GM21528 (cell line): ENCODE measurements at regions not wholly inside any gene's neighbourhood (a gene's known extent, or its start where the extent isn't known, plus 50 kb on each side); places are given as distances from the start of the nearest gene placed in this dataset.
"Not testable (repeated sequence)": the region's sequence is repeated elsewhere in the genome, so short reads cannot be mapped to it uniquely, and the experiment has no call there.

Experiments used
- ATAC-seq: cut with Tn5 transposase; IDR thresholded peaks from one replicate; pipeline ENCODE4 v1.9.1; 2021; ENCODE audit warnings: mild to moderate bottlenecking, moderate library complexity; ENCODE audit not compliant: unreplicated experiment, low FRiP score

GRCh38 chr7:156517858-156518257 lies 122.7 kb upstream of the RNF32 start:
- ATAC-seq = not testable (repeated sequence)

DNA sequence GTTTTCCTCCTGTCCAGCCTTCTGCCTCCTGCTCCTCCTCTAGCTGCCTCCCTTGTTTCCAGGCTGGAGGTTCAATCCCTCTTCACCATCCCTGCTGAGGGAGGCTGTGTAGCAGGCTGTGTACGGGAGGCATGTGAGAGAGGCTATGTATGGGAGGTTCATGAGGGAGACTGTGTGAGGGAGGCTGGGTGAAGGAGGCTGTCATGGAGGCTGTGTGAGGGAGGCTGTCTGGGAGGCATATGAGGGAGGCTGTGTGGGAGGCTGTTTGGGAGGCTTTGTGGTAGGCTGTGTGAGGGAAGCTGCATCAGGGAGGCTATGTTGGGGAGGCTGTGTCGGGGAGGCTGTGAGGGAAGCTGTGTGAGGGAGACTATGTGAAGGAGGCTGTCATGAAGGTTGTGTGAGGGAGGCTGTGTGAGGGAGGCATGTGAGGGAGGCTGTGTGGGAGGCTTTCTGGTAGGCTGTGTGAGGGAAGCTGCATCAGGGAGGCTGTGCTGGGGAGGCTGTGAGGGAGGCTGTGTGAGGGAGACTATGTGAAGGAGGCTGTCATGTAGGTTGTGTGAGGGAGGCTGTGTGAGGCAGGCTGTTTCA lies 123.7 kb upstream of the RNF32 start:
- ATAC-seq = no peak

- no peak for ATAC-seq
Observed at GRCh38 chr7:156515911-156516790, 124.4 kb upstream of the RNF32 start.

DNA sequence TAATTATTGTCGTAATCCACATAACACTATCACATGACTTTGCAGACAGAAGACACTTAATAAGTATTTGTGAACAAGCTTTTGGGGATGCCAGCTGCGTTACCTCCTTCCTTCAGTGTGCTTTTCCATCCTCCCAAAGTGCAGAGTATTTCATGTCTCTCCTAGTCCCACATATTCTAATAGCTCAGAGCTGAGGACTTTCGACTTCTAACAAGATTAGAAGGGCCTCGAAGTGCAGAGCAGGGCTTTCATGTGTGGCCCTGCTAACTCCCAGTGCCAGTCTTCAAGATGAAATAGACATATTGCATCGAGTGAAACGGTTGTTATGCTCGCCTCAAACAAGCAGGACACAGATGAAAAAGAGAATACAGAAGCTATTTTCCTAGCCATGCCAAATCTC lies 125.7 kb upstream of the RNF32 start:
- no peak for ATAC-seq

- no peak for ATAC-seq
Observed at GRCh38 chr7:156511426-156511825, 129.1 kb upstream of the RNF32 start.

DNA sequence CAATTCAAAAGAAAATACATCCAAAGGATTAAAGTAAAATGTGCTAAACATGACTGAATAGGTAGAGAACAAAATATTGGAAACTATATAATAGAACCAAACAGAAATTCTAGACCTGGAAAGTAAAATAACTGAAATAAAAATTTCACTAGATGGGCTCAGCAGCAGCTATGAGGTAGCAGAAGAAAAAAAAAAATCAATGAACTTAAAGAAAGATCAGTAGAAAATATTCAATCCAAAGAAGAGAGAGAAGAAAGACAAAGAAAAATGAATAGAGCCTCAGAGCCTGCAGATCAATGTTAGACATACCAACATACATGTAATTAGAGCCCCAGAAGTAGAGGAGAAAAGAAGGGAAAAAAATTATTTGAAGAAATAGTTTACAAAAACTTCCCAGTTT lies 129.6 kb upstream of the RNF32 start:
- no peak for ATAC-seq

GRCh38 chr7:156509216-156509615 lies 131.4 kb upstream of the RNF32 start:
- no peak for ATAC-seq

- ATAC-seq = no peak
Observed at GRCh38 chr7:156505876-156506275, 134.7 kb upstream of the RNF32 start.

- no peak for ATAC-seq
Observed at GRCh38 chr7:156504687-156505545, 135.7 kb upstream of the RNF32 start.

DNA sequence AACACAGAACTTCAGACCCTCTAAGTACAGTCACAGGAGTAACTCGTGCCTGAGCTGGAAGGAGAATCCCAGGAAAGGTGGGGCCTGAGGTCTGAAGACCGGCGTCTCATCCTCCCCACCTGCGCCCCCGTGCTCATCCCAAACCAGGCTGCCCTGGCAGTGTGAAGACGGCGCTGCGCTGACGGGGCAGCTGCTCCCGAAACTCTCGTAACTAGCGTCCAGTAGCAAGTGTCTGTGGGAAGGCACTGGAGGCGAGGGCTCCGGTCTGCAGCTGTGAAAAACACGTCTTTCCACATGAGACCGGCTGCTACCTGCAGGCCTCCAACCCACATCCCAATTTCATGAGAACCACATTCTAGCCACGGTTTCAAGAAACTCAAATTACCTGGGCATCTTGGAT lies 136.6 kb upstream of the RNF32 start:
- ATAC-seq = no peak

DNA sequence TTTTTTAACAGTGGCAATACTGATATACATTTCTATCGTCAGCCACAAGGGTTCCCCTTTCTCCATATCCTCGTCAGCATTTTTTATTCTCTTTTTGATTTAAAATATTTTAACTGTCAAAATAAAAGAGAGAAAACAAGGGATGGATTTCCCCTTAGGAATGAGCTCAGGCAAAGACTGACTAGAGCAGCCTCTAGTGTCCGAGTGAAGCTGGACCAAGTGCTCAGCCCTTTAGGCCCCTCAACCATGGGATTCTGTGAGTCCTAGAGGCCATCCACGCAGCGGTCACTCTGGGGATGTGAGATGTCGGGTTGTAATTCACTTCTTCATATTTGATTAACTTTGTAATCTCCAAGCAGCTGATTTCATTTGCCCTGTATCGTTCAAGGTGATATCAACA lies 137.4 kb upstream of the RNF32 start:
- ATAC-seq = no peak

- ATAC-seq = not testable (repeated sequence)
Observed at GRCh38 chr7:156501815-156502214, 138.8 kb upstream of the RNF32 start.

DNA sequence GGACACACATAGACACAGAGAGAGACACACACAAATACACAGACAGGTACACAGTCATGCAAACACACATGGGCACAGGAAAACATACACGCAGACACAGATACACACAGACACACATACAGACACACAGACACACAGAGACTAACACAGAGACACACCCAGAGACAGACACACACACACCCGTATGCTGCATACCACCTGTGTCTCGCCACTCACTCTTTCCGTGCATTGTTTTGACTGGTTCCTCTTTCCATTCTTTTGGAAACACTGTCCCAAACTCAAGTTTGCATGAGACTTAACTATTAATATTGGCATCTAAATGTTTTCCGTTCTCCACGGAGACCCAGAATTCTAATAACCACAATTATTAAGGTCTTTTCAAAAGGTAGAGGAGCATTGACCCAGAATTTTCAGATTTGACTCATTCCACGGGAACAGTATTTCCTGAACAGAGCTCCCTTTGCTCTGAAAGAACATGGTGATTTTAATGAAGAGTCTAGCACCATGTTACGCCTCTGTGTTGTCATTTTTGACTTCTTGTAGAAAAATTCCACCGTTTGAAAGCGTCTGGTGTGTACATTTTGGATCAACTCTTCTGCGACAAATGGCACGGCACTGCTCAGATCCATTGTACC lies 141.2 kb upstream of the RNF32 start:
- ATAC-seq = no peak

GRCh38 chr7:156497776-156498509 lies 142.6 kb upstream of the RNF32 start:
- ATAC-seq = no peak

DNA sequence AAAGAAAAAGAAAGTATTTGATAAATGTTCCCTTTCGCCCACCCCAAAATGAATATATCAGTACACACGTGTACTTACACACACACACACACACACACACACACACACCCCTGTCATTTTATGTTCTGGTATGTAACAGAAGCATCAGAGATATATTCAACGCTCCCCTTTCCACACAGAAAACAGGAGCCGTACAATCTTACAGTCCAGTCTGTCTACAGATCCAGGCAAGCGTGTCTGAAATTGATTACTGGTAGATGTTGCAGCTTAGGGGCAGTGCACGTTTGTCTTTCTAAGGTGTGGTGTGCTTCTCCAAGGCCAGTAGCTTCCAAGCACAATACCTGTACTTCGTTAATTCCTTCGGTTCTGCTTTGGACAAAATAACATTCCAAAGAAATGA lies 143.7 kb upstream of the RNF32 start:
- no peak for ATAC-seq

DNA sequence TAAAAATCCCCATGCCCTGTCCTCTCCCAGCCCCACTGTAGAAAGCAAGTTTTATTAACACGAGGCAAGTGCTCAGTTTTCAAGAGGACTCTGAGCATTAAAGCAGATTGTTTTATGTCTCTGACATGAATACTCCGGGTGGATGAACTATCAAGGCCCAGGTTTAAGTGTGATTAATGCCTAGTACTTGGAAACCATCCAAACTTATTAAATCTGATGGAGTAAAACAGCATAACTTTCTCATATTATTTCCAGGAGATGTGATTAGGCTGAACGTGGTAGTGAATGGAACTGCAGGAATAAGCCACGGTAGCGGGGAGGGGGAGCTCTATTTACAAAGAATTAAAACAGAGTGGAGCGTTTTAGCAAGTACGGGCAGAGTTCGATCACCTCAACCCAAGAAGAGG lies 144.2 kb upstream of the RNF32 start:
- no peak for ATAC-seq

DNA sequence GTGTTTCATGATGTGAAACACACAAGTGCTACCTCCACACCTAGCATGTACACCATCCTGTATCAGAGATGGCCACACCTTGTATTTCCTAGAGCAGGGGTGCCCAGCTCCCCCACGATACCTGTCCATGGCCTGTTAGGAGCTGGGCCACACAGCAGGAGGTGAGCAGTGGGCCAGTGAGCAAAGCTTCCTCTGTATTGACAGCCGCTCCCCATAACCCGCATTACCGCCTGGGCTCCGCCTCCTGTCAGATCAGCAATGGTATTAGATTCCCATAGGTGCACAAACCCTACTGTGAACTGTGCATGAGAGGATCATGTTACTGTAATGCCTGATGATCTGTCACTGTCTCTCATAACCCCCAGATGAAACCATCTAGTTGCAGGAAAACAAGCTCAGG lies 145.6 kb upstream of the RNF32 start:
- ATAC-seq = no peak

DNA sequence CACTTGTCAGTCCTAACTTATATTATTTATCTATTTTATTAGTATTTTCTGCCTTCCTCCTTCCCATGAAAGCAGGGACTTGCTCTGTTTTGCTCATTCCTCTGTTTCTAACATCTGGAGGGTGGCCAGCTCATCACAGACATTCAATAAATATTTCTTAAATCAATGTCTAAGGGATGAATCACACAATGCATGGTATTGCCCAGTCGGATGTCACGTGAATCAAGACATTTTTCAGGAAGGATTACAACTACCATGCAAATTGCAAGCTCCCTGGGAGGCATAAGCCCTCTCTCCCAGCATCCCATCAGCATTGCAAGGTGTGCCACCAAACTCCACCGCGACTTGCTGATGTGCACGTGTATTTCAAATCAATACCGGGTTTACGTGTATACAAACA lies 146.6 kb upstream of the RNF32 start:
- no peak for ATAC-seq

DNA sequence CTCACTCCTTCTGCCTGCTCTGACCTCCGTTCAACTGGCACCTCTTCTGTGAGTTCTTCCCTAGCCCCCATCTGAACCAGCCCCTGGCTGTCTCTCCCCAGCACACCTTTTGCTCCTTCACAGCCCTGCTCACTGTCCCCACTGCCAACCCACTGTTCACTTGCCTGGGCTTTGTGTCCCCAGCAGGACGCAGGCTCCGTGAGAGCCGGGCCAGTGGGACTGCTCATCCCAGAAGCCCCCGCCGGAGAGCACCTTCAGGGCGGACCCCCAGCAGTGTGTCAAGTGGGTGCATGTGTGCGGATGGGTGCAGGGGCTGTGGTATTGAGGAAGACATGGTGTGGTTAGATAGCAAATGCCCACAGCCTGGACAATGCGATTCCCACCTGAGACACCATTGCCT lies 148.4 kb upstream of the RNF32 start:
- ATAC-seq = no peak

- ATAC-seq = no peak
Observed at GRCh38 chr7:156491435-156491834, 149.1 kb upstream of the RNF32 start.
